ENCODE measurements at regions not wholly inside any gene's neighbourhood (a gene's known extent, or its start where the extent isn't known, plus 50 kb on each side); places are given as distances from the start of the nearest gene placed in this dataset.
"Not testable (repeated sequence)": the region's sequence is repeated elsewhere in the genome, so short reads cannot be mapped to it uniquely, and the experiment has no call there.

DNA sequence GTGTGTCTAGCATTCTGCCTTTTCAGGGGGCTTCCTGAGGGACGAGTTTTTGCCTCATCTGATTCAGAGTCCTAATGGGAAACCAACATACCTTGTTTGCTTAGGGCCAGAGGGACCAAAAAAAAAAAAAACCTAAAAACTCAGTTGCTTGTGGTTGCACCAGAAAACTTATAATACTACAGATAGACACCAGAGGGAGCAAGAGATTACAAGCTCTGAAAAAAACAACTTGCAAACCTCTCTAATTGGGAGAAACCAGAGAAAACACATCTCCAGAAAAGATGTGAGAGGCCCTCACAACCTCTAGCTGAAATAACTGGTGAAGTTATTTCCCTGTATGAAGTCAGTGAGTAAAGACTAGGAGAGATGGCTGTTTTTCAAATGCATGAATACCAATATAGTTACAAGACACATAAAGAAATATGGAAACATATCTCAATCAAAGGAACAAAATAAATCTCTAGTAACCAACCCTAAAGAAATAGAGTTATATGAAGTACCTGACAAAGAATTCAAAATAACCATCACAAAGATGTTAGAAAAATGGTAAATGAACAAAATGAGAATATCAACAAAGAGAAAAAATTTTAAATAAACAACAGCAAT, 233.7 kb upstream of the NFIA start:
- DNase-seq, result no peak

DNA sequence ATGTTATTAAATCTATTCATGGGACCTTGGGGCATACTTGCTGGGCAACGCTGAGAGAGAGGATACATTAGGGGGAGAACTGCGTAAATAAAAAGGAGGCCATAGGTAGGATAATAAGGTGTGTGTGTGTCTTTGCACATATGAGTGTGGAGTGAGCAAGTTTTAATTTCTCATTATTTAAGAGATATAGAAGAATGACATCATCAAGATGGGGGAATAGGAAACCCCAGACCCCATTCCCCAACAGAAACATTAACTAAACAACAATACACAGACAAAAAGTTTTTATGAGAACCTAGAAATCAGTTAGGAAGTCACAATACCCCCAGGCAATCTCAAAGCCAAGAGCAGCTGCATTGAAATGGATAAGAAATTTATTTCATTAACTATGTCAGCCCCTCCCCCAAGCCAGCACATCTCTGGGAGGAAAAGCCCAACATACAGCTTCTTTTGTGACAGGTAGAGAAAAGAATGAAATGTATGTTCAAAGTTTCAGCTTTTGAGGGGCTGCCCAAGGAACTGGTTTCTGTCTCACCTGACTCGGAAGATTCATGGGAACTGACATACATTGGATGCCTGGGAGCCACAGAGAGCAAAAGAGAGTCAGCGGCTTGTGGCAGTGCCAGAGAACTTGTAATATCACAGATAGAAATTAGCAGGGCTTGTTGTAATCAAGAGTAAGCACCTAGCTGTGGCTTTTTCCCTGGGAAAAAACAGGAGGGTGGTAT, 234.3 kb upstream of the NFIA start:
- DNase-seq, result no peak

DNA sequence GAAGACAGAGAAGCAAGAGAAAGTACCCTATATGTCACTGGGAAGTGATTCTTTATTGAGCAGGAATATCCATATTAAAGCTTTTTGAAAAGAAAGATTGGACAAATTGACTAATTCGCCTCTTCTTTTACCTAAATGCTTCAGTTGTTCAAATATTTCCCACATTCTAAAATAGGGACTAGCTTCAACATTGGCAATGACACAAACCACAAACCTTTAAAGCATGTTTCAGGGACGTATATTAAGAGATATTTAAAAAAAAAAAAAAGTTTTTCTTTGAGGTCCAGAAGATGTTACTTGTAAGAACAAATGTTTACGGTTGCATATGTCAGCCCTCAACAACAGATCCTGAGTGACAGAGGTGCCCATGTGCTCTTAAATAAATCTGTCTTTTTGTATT, 235.0 kb upstream of the NFIA start:
- DNase-seq, result no peak

DNA sequence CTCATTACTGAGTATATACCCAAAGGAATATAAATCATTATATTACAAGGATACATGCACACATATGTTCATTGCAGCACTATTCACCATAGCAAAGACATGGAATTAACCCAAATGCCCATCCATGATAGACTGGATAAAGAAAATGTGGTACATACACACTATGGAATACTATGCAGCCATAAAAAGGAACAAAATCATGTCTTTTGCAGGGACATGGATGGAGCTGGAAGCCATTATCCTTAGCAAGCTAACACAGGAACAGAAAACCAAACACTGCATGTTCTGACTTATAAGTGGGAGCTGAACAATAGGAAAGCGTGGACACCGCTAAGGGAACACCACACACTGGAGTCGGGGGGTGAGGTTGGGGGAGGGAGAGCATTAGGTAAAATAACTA, 236.7 kb upstream of the NFIA start:
- DNase-seq, result not testable (repeated sequence)

DNA sequence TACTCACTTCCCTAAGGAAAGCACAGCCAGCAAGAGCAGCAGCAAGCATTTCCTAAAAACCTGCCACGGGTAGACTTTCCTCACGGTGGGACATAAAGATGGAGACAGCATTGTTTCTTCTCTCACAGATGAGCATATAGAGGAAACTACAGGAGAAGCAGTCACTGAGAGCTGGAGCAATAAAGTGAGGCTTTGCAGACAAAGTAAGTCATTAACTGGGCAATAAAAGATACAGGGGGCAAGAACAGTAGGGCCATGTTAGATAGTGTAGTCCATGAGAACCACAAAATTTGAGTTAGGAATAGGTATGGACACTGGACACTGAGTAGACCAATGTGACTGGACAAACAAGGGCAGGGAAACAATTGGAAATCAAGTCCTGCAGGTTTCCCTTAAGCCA, 240.1 kb upstream of the NFIA start:
- no peak for DNase-seq

DNA sequence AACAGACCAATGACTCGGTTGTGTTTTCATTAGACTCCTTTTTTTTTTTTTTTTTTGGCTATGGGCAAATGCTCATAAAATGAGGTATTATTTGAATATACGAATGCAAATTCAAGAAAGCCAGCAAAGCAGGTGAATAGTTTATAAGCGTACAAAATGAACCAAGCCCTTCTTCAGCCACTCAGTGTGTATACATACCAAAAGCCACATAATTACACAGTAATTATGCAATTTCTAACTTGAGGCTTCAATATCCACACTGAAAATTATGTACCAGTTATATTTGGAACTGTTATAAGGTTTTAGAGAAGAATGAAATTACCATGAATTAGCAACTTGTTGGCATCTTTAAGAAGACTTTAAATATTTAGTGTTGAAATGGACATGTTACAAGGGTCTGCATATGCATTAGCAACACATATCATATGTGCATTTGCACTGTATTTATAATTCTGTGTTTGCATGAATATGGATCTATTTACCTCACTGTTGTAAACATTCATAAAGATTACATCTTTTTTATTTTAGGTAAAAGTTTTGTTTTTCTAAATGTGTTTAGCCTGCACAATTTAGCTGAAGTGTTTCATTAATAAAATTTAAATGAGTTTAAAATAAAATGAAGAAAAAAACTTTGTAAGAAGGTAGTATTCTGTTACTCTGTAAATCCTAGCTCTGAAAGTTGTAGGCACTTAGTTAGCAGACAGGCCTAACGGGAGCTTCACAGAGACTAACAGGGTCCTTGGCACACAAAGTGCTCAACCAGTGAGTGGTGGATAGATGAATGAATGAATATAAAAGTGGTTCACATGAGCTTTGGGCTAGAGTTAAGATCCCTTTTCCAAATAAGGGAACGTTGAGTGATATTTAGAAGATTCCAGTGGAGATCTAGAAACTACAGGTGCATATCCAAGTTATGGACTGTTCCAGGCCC, 241.0 kb upstream of the NFIA start:
- no peak for DNase-seq

DNA sequence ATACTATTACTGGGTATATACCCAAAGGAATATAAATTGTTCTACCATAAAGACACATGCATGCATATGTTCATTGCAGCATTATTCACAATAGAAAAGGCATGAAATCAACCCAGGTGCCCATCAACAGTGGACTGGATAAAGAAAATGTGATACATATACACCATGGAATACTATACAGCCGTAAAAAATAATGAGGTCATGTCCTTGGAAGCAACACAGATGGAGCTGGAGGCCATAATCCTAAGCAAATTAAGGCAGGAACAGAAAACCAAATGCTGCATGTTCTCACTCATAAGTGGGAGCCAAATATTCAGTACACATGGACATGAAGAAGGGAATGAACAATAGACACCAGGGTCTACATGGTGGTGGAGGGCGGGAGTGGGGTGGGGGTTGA, 241.9 kb upstream of the NFIA start:
- not testable (repeated sequence) for DNase-seq

DNA sequence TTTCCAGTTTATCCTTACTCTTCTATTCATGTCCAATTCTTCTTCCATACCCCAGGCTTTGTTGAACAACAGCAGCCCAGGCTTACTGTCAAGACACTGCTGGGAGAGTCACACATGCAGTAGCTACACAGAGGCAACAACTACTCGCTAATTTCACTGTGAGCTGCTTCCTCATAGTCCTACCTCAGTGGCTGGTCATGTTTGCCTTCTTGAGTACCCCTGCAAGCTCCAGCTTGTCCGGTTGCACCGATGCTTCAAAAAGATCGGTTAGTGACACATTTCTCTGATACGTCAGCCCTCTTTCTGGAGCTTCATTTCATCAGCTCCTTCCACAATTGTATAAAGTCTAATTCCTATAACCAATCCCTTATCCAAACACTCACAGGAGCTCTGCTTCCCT, 246.7 kb upstream of the NFIA start:
- no peak for DNase-seq

DNA sequence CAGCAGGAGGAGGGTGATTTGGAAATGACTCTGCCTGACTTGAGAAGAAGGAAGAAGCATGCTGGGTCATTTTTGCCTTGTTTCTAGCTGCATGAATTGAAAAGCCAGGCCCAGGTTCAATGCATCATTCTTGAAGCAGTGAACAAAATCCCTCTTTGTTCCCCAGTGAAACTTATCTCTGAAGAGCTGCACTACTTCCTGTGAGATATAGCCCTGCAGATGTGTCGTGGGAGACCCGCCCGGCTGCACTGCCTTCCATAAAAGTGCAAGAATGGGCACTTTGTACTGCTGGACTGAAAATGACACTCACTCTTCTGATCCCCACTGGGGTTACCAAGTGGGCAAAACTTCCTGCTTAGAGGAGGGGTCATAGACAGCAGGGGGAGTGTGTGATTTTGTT, 249.2 kb upstream of the NFIA start:
- DNase-seq, result no peak

DNA sequence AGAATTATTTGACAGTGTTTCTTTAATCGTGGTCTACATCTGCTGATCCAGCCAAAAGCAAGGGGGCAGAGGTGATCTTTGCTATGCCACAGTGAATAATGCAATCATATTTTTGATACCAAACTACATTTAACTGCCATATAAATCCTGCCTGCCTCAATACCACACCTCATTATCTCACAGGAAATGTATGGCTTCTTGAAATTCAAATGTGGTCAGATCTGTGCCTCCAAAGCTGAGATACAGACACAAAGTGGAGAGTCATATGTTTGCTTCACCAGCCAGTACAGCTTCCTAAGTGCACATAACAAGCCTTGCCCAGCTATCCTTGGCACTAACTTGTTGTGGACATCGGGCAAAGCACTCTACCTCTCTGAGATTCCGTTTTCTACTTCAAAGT, 250.0 kb upstream of the NFIA start:
- no peak for DNase-seq

DNA sequence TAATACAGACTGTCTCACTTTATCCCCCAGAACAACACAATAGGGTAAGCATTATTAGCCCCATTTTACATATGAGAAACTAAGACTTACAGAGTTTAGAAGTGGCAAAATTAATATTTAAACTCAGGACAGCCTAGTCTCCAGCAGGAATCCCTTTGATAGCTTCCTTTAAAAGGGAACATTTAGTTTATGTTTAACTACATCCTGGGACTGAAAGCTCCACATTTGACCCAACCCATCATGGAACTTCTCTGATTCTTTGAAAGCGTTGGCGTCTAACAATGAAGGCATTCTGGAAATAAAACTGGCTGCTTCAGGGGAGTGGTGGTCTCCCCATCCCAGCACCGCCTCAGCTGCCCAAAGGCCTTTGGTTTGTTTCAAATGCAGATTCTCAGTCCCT, 250.6 kb upstream of the NFIA start:
- no peak for DNase-seq

DNA sequence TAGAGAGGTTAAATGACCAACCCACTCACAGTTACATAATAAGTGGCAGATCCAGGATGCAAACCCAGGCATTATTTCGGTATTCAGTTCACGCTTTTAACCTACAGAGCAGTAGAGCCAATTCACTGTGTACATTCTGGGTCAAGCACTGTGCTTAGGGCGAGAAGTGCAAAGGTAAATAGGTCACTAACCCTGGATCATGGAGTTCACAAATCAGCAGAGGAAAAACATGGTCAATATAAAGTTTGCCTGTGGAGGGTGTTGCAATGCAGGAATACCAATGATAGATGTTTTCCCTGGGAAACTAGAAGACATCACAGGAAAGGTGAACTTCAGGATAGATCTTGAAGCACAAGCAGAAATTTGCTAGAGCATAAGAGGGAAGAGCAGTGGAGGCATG, 253.4 kb upstream of the NFIA start:
- DNase-seq, result no peak

DNA sequence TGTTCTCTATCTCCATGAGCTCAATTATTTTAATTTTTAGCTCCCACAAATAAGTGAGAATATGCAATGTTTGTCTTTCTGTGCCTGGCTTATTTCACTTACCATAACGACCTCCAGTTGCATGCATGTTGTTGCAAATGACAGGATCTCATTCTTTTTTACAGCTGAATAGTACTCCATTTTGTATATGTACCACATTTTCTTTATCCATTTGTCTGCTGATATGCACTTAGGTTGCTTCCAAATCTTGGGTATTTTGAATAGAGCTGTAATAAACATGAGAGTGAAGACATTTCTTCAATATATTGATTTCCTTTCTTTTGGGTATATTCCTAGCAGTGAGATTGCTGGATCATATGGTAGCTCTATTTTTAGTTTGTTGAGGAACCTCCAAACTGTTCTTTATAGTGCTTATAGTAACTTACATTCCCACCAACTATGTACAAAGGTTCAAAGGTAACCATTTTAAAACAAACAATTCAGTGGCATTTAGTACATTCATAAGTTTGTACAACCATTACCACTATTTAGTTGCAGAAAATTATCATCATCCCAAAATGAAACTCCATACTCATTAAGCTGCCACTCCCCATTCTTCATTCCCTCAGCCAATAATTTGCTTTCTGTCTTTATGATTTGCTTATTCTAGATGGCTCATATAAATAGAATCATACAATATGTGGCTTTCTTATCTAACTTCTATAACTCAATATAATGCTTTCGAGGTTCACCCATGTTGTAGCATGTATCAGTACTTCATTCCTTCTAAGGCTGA, 255.9 kb upstream of the NFIA start:
- DNase-seq, result no peak

DNA sequence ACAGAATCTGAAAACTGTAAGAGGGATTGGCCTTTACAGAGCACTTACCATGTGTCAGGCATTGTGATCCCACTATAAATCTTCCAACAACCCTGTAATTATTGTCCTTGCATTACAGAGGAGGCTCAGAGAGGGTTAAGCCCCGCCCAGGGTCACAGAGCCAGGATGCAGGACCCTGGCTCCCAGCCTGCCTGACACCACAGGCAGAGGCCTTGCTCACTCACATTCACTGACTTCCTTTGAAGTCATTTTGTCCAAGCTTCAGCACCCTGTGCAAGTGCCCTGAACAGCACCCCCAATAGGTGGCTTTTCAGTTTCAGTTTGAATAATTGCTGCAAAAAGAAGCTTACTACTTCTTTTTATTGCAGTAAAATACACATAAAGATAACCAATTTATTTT, 256.8 kb upstream of the NFIA start:
- no peak for DNase-seq

DNA sequence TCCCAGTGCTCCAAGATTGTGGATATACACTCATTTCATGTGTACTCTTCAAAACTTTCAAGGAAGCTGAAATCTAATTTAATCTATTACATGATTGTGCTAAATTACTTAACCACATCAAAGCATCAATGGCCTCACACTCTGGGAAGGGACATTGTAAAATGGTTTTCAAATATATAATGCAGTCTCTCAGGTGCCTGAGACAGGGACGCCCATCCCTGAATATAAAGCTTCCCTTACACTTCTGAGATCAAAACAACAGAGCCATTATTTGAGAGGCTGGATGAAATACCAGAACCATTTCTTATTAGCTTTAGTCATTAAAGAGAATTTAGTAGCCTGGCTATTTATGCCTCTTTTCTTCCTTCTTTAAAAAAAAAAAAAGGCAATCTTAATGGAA, 259.2 kb upstream of the NFIA start:
- no peak for DNase-seq

DNA sequence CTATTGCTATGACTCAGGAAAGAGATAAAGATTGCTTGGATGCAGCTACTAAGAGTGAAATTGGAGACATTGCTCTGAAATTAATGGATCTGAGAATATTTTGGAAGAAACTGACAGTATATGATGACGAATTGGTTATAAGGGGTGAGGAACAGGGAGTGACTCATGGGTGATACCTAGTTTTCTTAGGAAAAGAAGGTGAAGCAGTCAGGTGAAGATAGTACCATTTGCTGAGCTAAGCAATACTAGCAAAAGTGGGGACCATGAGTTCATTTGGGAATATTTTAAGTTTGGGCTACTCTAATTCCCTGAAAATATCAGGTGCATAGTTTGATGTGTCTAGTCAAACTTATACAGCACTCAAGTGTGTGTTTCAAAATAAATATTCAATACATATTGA, 260.1 kb upstream of the NFIA start:
- no peak for DNase-seq

DNA sequence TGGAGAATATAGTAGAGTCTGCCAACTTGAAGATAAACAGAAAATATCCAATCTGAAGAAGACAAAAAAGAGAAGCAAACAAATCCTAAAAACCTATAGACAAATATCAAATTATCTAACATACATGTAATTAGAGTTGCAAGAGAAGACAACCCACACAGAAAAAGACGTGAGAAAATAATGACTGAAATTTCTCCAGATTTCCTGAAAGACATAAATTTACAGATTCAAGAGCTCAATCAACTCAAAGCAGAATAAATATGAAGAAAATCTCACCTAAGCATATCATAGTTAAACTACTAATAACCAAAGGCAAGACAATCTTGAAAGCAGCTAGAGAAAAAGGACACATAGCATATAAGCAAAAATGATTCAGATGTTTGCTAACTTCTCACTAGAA, 261.2 kb upstream of the NFIA start:
- no peak for DNase-seq

DNA sequence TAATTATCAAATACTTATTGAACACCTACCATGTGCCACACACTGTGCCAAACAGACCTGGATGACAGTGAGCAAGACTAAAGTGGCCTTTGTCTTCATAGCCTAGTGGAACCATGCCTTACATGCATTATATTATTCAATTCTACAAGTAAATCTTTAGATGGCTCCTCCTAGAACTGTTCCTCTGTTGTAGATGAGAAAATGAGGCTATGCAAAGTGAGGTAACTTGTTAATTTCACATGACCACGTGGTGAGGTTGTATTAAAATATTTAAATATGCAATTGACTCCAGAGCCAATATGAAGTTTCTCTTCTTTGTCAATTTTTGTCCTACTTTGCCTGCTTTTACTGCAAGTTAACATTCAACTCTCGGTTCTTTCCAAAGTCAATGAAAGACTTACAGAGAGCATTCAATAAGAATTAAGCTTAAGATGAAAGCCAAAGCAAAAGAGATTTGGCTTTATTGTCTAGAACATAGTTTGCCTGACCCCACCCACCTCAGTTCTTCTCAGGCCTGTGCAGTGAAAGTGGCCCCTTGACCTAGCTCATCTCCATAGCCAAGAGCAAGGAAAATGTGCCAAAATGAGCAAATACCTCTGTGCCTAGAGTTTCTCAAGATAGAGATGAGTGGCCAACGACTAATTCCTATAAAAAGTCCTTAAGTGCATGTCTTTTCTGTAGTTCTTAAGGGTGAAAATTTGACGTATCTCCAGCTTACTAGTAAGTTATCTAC, 263.2 kb upstream of the NFIA start:
- no peak for DNase-seq

DNA sequence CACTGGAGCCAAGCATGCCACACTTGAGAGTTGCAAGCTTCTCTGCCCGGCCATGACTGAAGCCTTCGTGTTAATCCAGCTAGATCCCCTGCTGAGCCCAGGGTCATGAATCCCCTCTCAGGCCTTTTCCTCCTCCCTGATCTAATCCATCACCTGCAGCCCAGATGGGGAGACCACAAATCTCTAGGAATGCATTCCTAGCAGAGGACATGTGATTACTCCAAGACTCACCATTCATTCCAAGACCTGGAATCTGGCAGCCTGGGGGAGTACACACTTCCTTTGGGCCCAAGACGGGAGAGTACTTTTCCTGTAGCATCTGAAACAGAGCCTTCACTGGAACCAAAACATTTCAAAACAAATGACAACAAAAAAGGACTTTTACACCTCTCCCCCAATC, 269.3 kb upstream of the NFIA start:
- no peak for DNase-seq

DNA sequence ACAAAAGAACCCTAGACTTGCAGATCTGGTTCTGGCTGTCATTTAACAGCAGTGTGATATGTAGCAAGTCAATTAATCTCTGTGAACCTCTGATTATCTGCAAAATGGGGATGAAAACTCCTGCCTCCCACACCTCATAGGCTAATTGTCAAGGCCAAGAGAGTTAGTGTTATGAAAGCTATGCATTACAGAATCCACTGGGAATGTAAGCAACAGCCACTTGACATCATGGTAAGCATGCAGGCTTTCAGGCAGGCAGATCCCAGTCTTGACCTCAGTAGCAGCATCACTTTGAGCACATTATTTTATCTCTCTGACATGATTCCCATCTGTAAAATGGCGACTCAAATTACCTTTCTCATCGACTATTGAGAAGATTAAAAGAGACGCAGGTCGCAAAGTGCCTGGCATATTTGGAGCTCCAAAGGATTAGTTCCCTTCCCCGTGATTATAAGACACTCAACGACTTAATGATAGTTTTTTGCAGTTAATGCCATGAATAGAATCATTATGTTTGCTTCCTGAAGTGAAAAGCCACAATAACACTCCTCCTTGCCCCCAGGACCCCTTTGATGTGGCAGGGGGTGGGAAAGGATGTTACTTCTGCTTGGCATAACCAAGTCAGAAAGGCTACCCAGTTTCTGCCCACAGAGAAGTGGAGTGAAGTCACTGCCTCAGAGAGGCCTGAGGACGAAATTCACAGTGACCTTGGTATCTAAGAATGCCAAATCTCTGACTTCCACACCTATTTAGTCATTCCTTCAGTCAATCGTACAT, 273.0 kb upstream of the NFIA start:
- DNase-seq, result no peak

DNA sequence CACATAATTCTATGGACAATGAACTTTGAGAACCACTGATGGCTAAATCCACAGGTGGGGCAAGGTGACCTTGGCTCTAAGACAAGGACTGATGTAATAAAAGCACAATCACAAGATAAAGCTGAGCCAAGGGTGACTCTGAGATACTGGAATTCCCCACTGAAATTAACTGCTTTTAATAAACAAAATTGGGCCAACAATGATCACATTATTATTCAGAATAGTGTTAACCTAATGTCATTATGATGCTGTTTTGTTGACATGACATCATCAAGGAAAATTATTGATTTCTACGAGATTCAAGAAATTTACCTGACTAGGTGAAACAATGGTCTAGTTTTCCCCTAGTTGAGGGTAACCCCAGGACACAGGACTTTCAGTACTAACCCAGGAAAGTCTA, 273.7 kb upstream of the NFIA start:
- DNase-seq, result no peak

DNA sequence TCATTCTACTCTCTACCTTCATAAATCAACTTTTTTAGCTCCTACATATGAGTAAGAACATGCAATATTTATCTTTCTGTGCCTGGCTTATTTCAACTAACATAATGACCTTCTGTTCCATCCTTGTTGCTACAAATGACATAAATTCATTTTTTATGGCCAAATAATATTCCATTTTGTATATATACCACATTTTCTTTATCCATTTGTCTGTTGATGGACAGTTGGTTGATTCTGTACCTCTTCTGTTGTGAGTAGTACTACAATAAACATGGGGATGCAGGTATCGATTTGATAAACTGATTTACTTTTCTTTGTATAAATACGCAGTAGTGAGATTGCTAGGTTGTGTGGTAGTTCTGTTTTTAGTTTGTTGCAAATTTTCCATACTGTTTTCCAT, 279.5 kb upstream of the NFIA start:
- DNase-seq, result no peak
